GM12891 (cell line): ENCODE measurements at regions not wholly inside any gene's neighbourhood (a gene's known extent, or its start where the extent isn't known, plus 50 kb on each side); places are given as distances from the start of the nearest gene placed in this dataset.

Source experiments
- POLR2AphosphoS5 ChIP-seq: IDR thresholded peaks from 2 replicates; pipeline ENCODE4 v1.6.1; 2011; ENCODE audit warnings: low read depth, low read length, control low read depth
- SPI1 ChIP-seq: IDR thresholded peaks from 2 replicates; pipeline ENCODE4 v1.6.1; 2011; ENCODE audit warnings: low read depth, low read length, control low read depth

- TF ChIP-seq POLR2AphosphoS5 (no peak), SPI1 (no peak)
Measured at GRCh38 chr7:67950321-67951083, 953.9 kb downstream of the TYW1 start.
